ENCODE measurements at regions not wholly inside any gene's neighbourhood (a gene's known extent, or its start where the extent isn't known, plus 50 kb on each side); places are given as distances from the start of the nearest gene placed in this dataset.

GRCh38 chr16:54503011-54503855 lies 216.6 kb upstream of the IRX3 start:
- H3K27me3 ChIP-seq (ENCODE audit: insufficient read depth, low read length): no peaks in the 10 kb centered on the region
- H3K4me1 ChIP-seq (ENCODE audit: insufficient read depth, low read length): peaks cover 39% of the 10 kb centered on the region
- H2AFZ ChIP-seq (ENCODE audit: low read depth, low read length): no peak overlapping the region
- no peaks in the 10 kb centered on the region for H3K36me3 ChIP-seq (ENCODE audit: insufficient read depth, low read length)
- H3K4me3 ChIP-seq (ENCODE audit: low read length): no peak overlapping the region
- peaks cover 2% of the 10 kb centered on the region for H3K9me3 ChIP-seq (ENCODE audit: low read length)

- Histone ChIP-seq H2AFZ (ENCODE audit: low read depth, low read length) (no peak overlapping the region), H3K9me3 (ENCODE audit: low read length) (peaks cover 2% of the 10 kb centered on the region), H3K4me1 (ENCODE audit: insufficient read depth, low read length) (peaks cover 25% of the 10 kb centered on the region), H3K27me3 (ENCODE audit: insufficient read depth, low read length) (no peaks in the 10 kb centered on the region), H3K36me3 (ENCODE audit: insufficient read depth, low read length) (no peaks in the 10 kb centered on the region), H3K4me3 (ENCODE audit: low read length) (no peak overlapping the region)
These were observed 215.2 kb upstream of the IRX3 start for GRCh38 chr16:54501797-54502196.

GRCh38 chr16:54493594-54493993 lies 207.0 kb upstream of the IRX3 start:
- no peaks in the 10 kb centered on the region for H3K36me3 ChIP-seq (ENCODE audit: insufficient read depth, low read length)

GRCh38 chr16:54493061-54493460 lies 206.5 kb upstream of the IRX3 start:
- no peak overlapping the region for H2AFZ ChIP-seq (ENCODE audit: low read depth, low read length)
- no peak overlapping the region for H3K4me3 ChIP-seq (ENCODE audit: low read length)
- H3K27me3 ChIP-seq (ENCODE audit: insufficient read depth, low read length): no peaks in the 10 kb centered on the region
- H3K36me3 ChIP-seq (ENCODE audit: insufficient read depth, low read length): no peaks in the 10 kb centered on the region
- no peaks in the 10 kb centered on the region for H3K4me1 ChIP-seq (ENCODE audit: insufficient read depth, low read length)
- no peaks in the 10 kb centered on the region for H3K9me3 ChIP-seq (ENCODE audit: low read length)

More at GRCh38 chr16:54493594-54493993, 207.0 kb upstream of the IRX3 start:
- no peaks in the 10 kb centered on the region for H3K27me3 ChIP-seq (ENCODE audit: insufficient read depth, low read length)
- H3K4me3 ChIP-seq (ENCODE audit: low read length): no peak overlapping the region
- no peak overlapping the region for H2AFZ ChIP-seq (ENCODE audit: low read depth, low read length)
- no peaks in the 10 kb centered on the region for H3K9me3 ChIP-seq (ENCODE audit: low read length)
- H3K4me1 ChIP-seq (ENCODE audit: insufficient read depth, low read length): no peaks in the 10 kb centered on the region

- Histone ChIP-seq H2AFZ (ENCODE audit: low read depth, low read length) (no peak overlapping the region), H3K4me3 (ENCODE audit: low read length) (no peak overlapping the region), H3K4me1 (ENCODE audit: insufficient read depth, low read length) (no peaks in the 10 kb centered on the region), H3K36me3 (ENCODE audit: insufficient read depth, low read length) (no peaks in the 10 kb centered on the region), H3K27me3 (ENCODE audit: insufficient read depth, low read length) (no peaks in the 10 kb centered on the region), H3K9me3 (ENCODE audit: low read length) (no peaks in the 10 kb centered on the region)
These were observed 203.5 kb upstream of the IRX3 start for GRCh38 chr16:54490112-54490488.

- no peaks in the 10 kb centered on the region for H3K36me3 ChIP-seq (ENCODE audit: insufficient read depth, low read length)
- no peaks in the 10 kb centered on the region for H3K4me1 ChIP-seq (ENCODE audit: insufficient read depth, low read length)
- H3K27me3 ChIP-seq (ENCODE audit: insufficient read depth, low read length): no peaks in the 10 kb centered on the region
- H3K9me3 ChIP-seq (ENCODE audit: low read length): no peaks in the 10 kb centered on the region
- no peak overlapping the region for H3K4me3 ChIP-seq (ENCODE audit: low read length)
- H2AFZ ChIP-seq (ENCODE audit: low read depth, low read length): no peak overlapping the region
These were observed 202.9 kb upstream of the IRX3 start for GRCh38 chr16:54489225-54490111.

GRCh38 chr16:54488729-54489128 lies 202.1 kb upstream of the IRX3 start:
- Histone ChIP-seq H3K27me3 (ENCODE audit: insufficient read depth, low read length) (no peaks in the 10 kb centered on the region), H3K4me3 (ENCODE audit: low read length) (no peak overlapping the region), H3K9me3 (ENCODE audit: low read length) (no peaks in the 10 kb centered on the region), H3K36me3 (ENCODE audit: insufficient read depth, low read length) (no peaks in the 10 kb centered on the region), H2AFZ (ENCODE audit: low read depth, low read length) (no peak overlapping the region), H3K4me1 (ENCODE audit: insufficient read depth, low read length) (no peaks in the 10 kb centered on the region)

- Histone ChIP-seq H3K36me3 (ENCODE audit: insufficient read depth, low read length) (no peaks in the 10 kb centered on the region), H2AFZ (ENCODE audit: low read depth, low read length) (no peak overlapping the region), H3K4me3 (ENCODE audit: low read length) (no peak overlapping the region), H3K27me3 (ENCODE audit: insufficient read depth, low read length) (no peaks in the 10 kb centered on the region), H3K4me1 (ENCODE audit: insufficient read depth, low read length) (no peaks in the 10 kb centered on the region), H3K9me3 (ENCODE audit: low read length) (no peaks in the 10 kb centered on the region)
These were observed 201.3 kb upstream of the IRX3 start for GRCh38 chr16:54487933-54488332.

GRCh38 chr16:54484700-54485099 lies 198.1 kb upstream of the IRX3 start:
- H2AFZ ChIP-seq (ENCODE audit: low read depth, low read length): no peak overlapping the region
- H3K4me3 ChIP-seq (ENCODE audit: low read length): no peak overlapping the region
- no peaks in the 10 kb centered on the region for H3K9me3 ChIP-seq (ENCODE audit: low read length)
- peaks cover 4% of the 10 kb centered on the region for H3K27me3 ChIP-seq (ENCODE audit: insufficient read depth, low read length)
- H3K4me1 ChIP-seq (ENCODE audit: insufficient read depth, low read length): no peaks in the 10 kb centered on the region
- no peaks in the 10 kb centered on the region for H3K36me3 ChIP-seq (ENCODE audit: insufficient read depth, low read length)

GRCh38 chr16:54482892-54483574 lies 196.4 kb upstream of the IRX3 start:
- H3K9me3 ChIP-seq (ENCODE audit: low read length): no peaks in the 10 kb centered on the region
- no peaks in the 10 kb centered on the region for H3K4me1 ChIP-seq (ENCODE audit: insufficient read depth, low read length)
- H3K36me3 ChIP-seq (ENCODE audit: insufficient read depth, low read length): no peaks in the 10 kb centered on the region
- no peak overlapping the region for H3K4me3 ChIP-seq (ENCODE audit: low read length)
- H3K27me3 ChIP-seq (ENCODE audit: insufficient read depth, low read length): peaks cover 4% of the 10 kb centered on the region
- no peak overlapping the region for H2AFZ ChIP-seq (ENCODE audit: low read depth, low read length)

- H3K36me3 ChIP-seq (ENCODE audit: insufficient read depth, low read length): no peaks in the 10 kb centered on the region
- H3K4me1 ChIP-seq (ENCODE audit: insufficient read depth, low read length): no peaks in the 10 kb centered on the region
- no peaks in the 10 kb centered on the region for H3K9me3 ChIP-seq (ENCODE audit: low read length)
- peaks cover 7% of the 10 kb centered on the region for H3K27me3 ChIP-seq (ENCODE audit: insufficient read depth, low read length)
- H3K4me3 ChIP-seq (ENCODE audit: low read length): no peak overlapping the region
- H2AFZ ChIP-seq (ENCODE audit: low read depth, low read length): no peak overlapping the region
These were observed 193.8 kb upstream of the IRX3 start for GRCh38 chr16:54480429-54480828.

- Histone ChIP-seq H3K27me3 (ENCODE audit: insufficient read depth, low read length) (peaks cover 7% of the 10 kb centered on the region), H3K4me3 (ENCODE audit: low read length) (no peak overlapping the region)
These were observed 193.0 kb upstream of the IRX3 start for GRCh38 chr16:54479546-54479945.

GRCh38 chr16:54477714-54478113 lies 191.1 kb upstream of the IRX3 start:
- no peaks in the 10 kb centered on the region for H3K36me3 ChIP-seq (ENCODE audit: insufficient read depth, low read length)
- no peaks in the 10 kb centered on the region for H3K9me3 ChIP-seq (ENCODE audit: low read length)
- H3K4me3 ChIP-seq (ENCODE audit: low read length): no peak overlapping the region
- H3K4me1 ChIP-seq (ENCODE audit: insufficient read depth, low read length): no peaks in the 10 kb centered on the region
- H2AFZ ChIP-seq (ENCODE audit: low read depth, low read length): no peak overlapping the region
- peaks cover 7% of the 10 kb centered on the region for H3K27me3 ChIP-seq (ENCODE audit: insufficient read depth, low read length)

More at GRCh38 chr16:54479546-54479945, 193.0 kb upstream of the IRX3 start:
- Histone ChIP-seq H3K4me1 (ENCODE audit: insufficient read depth, low read length) (no peaks in the 10 kb centered on the region), H3K36me3 (ENCODE audit: insufficient read depth, low read length) (no peaks in the 10 kb centered on the region), H2AFZ (ENCODE audit: low read depth, low read length) (no peak overlapping the region), H3K9me3 (ENCODE audit: low read length) (no peaks in the 10 kb centered on the region)
